Heart left ventricle (tissue), 16 donors: ENCODE measurements at regions not wholly inside any gene's neighbourhood (a gene's known extent, or its start where the extent isn't known, plus 50 kb on each side); places are given as distances from the start of the nearest gene placed in this dataset.

Experiments used
- ATAC-seq, 4 donors: fragments of 200-7000 bp; cut with Tn5 transposase; one replicate each; pipeline ENCODE4 v1.9.1; 2020 to 2022; ENCODE audit warnings: moderate library complexity in 4 of 4, mild to moderate bottlenecking in 3 of 4, moderate number of reproducible peaks in 1 of 4
- DNase-seq, 5 donors: peaks; one replicate each; pipeline ENCODE4 v3.0.0-alpha.2; 2020
- H3K27ac ChIP-seq, 12 donors: fragments of 200-600 bp; sonication (generic) in 4 of 12; one replicate each; pipeline versions ENCODE4 v1.5.0 to v1.8.0; 2016 to 2022; ENCODE audit warnings: mild to moderate bottlenecking in 2 of 12
- H3K27me3 ChIP-seq, 9 donors: fragments of 200-600 bp; sonication (generic) in 2 of 9; one replicate each; pipeline versions ENCODE4 v1.5.1 to v1.8.0; 2016 to 2022; ENCODE audit warnings: mild to moderate bottlenecking in 3 of 9
- H3K36me3 ChIP-seq, 9 donors: fragments of 200-600 bp; sonication (generic) in 2 of 9; one replicate each; pipeline versions ENCODE4 v1.5.0 to v1.8.0; 2018 to 2022; ENCODE audit warnings: mild to moderate bottlenecking in 2 of 9
- H3K4me1 ChIP-seq, 12 donors: fragments of 200-600 bp; sonication (generic) in 4 of 12; one replicate each; pipeline versions ENCODE4 v1.5.0 to v1.8.0; 2016 to 2022; ENCODE audit warnings: mild to moderate bottlenecking in 3 of 12
- H3K4me3 ChIP-seq, 12 donors: fragments of 200-600 bp; sonication (generic) in 4 of 12; one replicate each; pipeline versions ENCODE4 v1.5.0 to v1.8.0; 2017 to 2022; ENCODE audit warnings: mild to moderate bottlenecking in 9 of 12, moderate library complexity in 4 of 12
- H3K9me3 ChIP-seq, 12 donors: fragments of 200-600 bp; sonication (generic) in 4 of 12; one replicate each; pipeline versions ENCODE4 v1.5.0 to v1.8.0; 2016 to 2022; ENCODE audit warnings: mild to moderate bottlenecking in 1 of 12
- CTCF ChIP-seq, 12 donors: fragments of 200-600 bp; sonication (generic) in 4 of 12; IDR thresholded peaks; one replicate each; pipeline versions ENCODE4 v1.5.0 to v1.8.0; 2018 to 2022; ENCODE audit warnings: antibody characterized with exemption in 12 of 12, mild to moderate bottlenecking in 5 of 12
- POLR2A ChIP-seq, 2 donors: fragments of 450-650 bp; IDR thresholded peaks; one replicate each; pipeline ENCODE4 v1.6.1; 2017; ENCODE audit warnings: antibody characterized with exemption in 2 of 2, mild to moderate bottlenecking in 2 of 2, moderate library complexity in 2 of 2
- WGBS, 4 donors: extraction: QIAGEN DNeasy Blood & Tissue Kit in 2 of 4; methylation state at CpG; one replicate each; pipeline versions ENCODE4 v1.1.5 to v1.1.7; 2013 to 2018; 5-methylcytosine and 5-hydroxymethylcytosine counted together
- intact Hi-C, 10 donors: fragments of 100-400 bp; cut with DNase I; formaldehyde crosslinking; loops; one replicate each; pipeline versions ENCODE4 v1.11.1 to v1.14.2; 2022
- donor health status: ischemic (EF 13 %, LVEDD 7.1; RV severe dilation, severe dysfunction).
- donor health status: healthy with polysubstance abuse.
- donor health status: DM: no; HTN: yes; CAD: no.
- donor health status: DM: no; HTN: no; CAD: no.
- donor health status: ischemic (EF 25% LVEDD 6.9; RV normal size, moderate dysfunction).
- donor health status: ischemic (EF 25% LVEDD 5.7; RV mildly dilated, moderate dysfunction).
- donor health status: healthy.
- donor health status: DM: yes; HTN: yes; CAD: no.
- donor health status: ischemic (EF 35%, LVEDD 5.7; RV mildly dilated, moderate dysfunction).
- donor health status: nonischemic (EF 11% LVEDD 7.7; RV severe dilation, severe dysfunction).
- donor health status: DM: yes; HTN: yes; CAD: no.
- donor health status: PGD.
- donor health status: ischemic (EF 29% LVEDD 5.4; RV normal size, mild dysfunction).
- donor health status: nonischemic (EF 23%, LVEDD 6.1; RV moderate dilation, normal function).

- no peaks in the 10 kb centered on the region for H3K4me1 ChIP-seq
- H3K27me3 ChIP-seq = no peaks in the 10 kb centered on the region
- TF ChIP-seq POLR2A (IDR thresholded peaks at IDR 0.05) = no peak
- no peak overlapping the region for H3K27ac ChIP-seq
- H3K4me3 ChIP-seq = no peak overlapping the region
- ATAC-seq = no peak
- intact Hi-C loops = no loop called here
- no peak for DNase-seq
- WGBS, 4 donors = 28 to 46% (median 42%) methylated on average over 3 of the region's 3 CpGs
- H3K36me3 ChIP-seq = no peaks in the 10 kb centered on the region
- H3K9me3 ChIP-seq = no peaks in the 10 kb centered on the region
Measured at GRCh38 chr9:79461712-79462111, 110.1 kb upstream of the TLE4 start.

- Histone ChIP-seq H3K4me3 (no peak overlapping the region), H3K4me1 (no peaks in the 10 kb centered on the region), H3K9me3 (no peaks in the 10 kb centered on the region), H3K27ac (no peak overlapping the region), H3K36me3 (no peaks in the 10 kb centered on the region), H3K27me3 (no peaks in the 10 kb centered on the region)
- no peak for DNase-seq
- no peak for ATAC-seq
- TF ChIP-seq POLR2A (IDR thresholded peaks at IDR 0.05) (no peak), CTCF (IDR thresholded peaks at IDR 0.05) (no peak)
- intact Hi-C loops = no loop called here
Measured at GRCh38 chr9:79465156-79465555, 106.6 kb upstream of the TLE4 start.

GRCh38 chr9:79469164-79469563 is 102.6 kb upstream of the TLE4 start:
- Histone ChIP-seq H3K27me3 (no peaks in the 10 kb centered on the region), H3K36me3 (no peaks in the 10 kb centered on the region), H3K9me3 (no peaks in the 10 kb centered on the region), H3K4me3 (no peak overlapping the region), H3K4me1 (no peaks in the 10 kb centered on the region), H3K27ac (no peak overlapping the region)
- intact Hi-C loops = no loop called here
- no peak for ATAC-seq
- no peak for DNase-seq
- TF ChIP-seq CTCF (IDR thresholded peaks at IDR 0.05) (no peak), POLR2A (IDR thresholded peaks at IDR 0.05) (no peak)
- WGBS, 4 donors = 70 to 74% (median 72%) methylated on average over 2 of the region's 2 CpGs

GRCh38 chr9:79470954-79471353 is 100.8 kb upstream of the TLE4 start:
- Histone ChIP-seq H3K36me3 (no peaks in the 10 kb centered on the region), H3K4me3 (no peak overlapping the region), H3K9me3 (no peaks in the 10 kb centered on the region), H3K27me3 (no peaks in the 10 kb centered on the region), H3K4me1 (no peaks in the 10 kb centered on the region), H3K27ac (no peak overlapping the region)
- intact Hi-C loops = loop anchor here in 1 of 10 donors (10.0 kb wide), 1 partner anchor 484 kb away; no protein-coding TSS in a partner anchor
- DNase-seq (no peak), ATAC-seq (no peak)
- TF ChIP-seq CTCF (IDR thresholded peaks at IDR 0.05) (no peak), POLR2A (IDR thresholded peaks at IDR 0.05) (no peak)
- WGBS, 4 donors = 82 to 94% (median 85%) methylated on average over 2 of the region's 2 CpGs
